ENCODE measurements at regions not wholly inside any gene's neighbourhood (a gene's known extent, or its start where the extent isn't known, plus 50 kb on each side); places are given as distances from the start of the nearest gene placed in this dataset.

- TF ChIP-seq CHD7 (IDR thresholded peaks at IDR 0.05; ENCODE audit: insufficient replicate concordance, low read length): no peak
- TF ChIP-seq GTF2F1 (IDR thresholded peaks at IDR 0.05; ENCODE audit: borderline replicate concordance, low read depth, low read length): no peak
- no peak for TF ChIP-seq BRCA1 (IDR thresholded peaks at IDR 0.05; ENCODE audit: low read depth, low read length)
- no peak for TF ChIP-seq NRF1 (IDR thresholded peaks at IDR 0.05; ENCODE audit: low read depth, low read length)
- no peak for TF ChIP-seq CEBPB (IDR thresholded peaks at IDR 0.05; ENCODE audit: low read depth, low read length)
- no peak for TF ChIP-seq USF2 (IDR thresholded peaks at IDR 0.05; ENCODE audit: low read length)
- TF ChIP-seq SIX5 (IDR thresholded peaks at IDR 0.05; ENCODE audit: low read depth, low read length): no peak
- TF ChIP-seq BACH1 (IDR thresholded peaks at IDR 0.05; ENCODE audit: low read length): no peak
- TF ChIP-seq PHF8 (conservative IDR thresholded peaks at IDR 0.05; ENCODE audit: low read depth, low read length): no peak
These were observed 68.6 kb upstream of the CPEB4 start (continued) for GRCh38 chr5:173819521-173819920.
